K562 (cell line): ENCODE measurements at regions not wholly inside any gene's neighbourhood (a gene's known extent, or its start where the extent isn't known, plus 50 kb on each side); places are given as distances from the start of the nearest gene placed in this dataset.

Experiments used
- ATAC-seq: fragments of 200-7000 bp; cut with Tn5 transposase; 3 replicates; pipeline ENCODE4 v1.9.1; 2020; ENCODE audit warnings: moderate library complexity
- BruUV-seq: library from RNA; stranded (reverse); fragments of 400-500 nt; replicated peaks from 2 replicates; lab custom pipeline; 2021; lab: Mats Ljungman, UMichigan
- CTCF ChIA-PET: fragments of 300-600 bp; formaldehyde crosslinking; extraction: SDS; loops from one replicate; lab custom pipeline; 2021; ENCODE audit warnings: low intra/inter-chr PET ratio; lab: Yijun Ruan, JAX
- POLR2A ChIA-PET: fragments of 300-600, 350-650 bp; sonication (Branson Sonifier 250); formaldehyde crosslinking; extraction: SDS; loops from one replicate; lab custom pipeline; 2021; ENCODE audit warnings: antibody characterized with exemption, inconsistent platforms; lab: Yijun Ruan, JAX
- DNase-seq, 4 experiments: peaks; one replicate each; pipeline versions ENCODE4 v3.0.0 to v3.0.0-alpha.2; 2011 to 2018; ENCODE audit warnings: low spot score in 3 of 4, mixed read lengths in 3 of 4; ENCODE audit errors: extremely low read depth in 1 of 4
- FAIRE-seq: peaks from 2 replicates; lab custom pipeline; 2011; peaks lifted over from hg19 to GRCh38; lab: Jason Lieb, UNC
- H2AFZ ChIP-seq: 2 replicates; pipeline ENCODE4 v1.6.0; 2011; ENCODE audit warnings: low read depth, low read length, control low read depth, inconsistent platforms
- H3K27ac ChIP-seq: fragments of 200-600 bp; 3 replicates; pipeline ENCODE4 v1.8.0; 2011; ENCODE audit warnings: low read depth, mild to moderate bottlenecking, control low read depth, inconsistent platforms, low read length, moderate library complexity, mixed read lengths; ENCODE audit errors: extremely low read depth
- H3K27me3 ChIP-seq, 2 experiments: fragments of 300-600 bp in 1 of 2; 2 replicates in 1 of 2; 3 replicates in 1 of 2; pipeline versions ENCODE4 v1.6.0 to v1.8.0; 2011; ENCODE audit warnings: inconsistent platforms in 2 of 2, low read length in 2 of 2, mild to moderate bottlenecking in 1 of 2, mixed read lengths in 1 of 2, moderate library complexity in 1 of 2; ENCODE audit not compliant: control insufficient read depth in 2 of 2, insufficient read depth in 2 of 2
- H3K36me3 ChIP-seq: fragments of 300-600 bp; 3 replicates; pipeline ENCODE4 v1.8.0; 2011; ENCODE audit warnings: mild to moderate bottlenecking, low read length, inconsistent platforms; ENCODE audit not compliant: control insufficient read depth, insufficient read depth
- H3K4me1 ChIP-seq, 2 experiments: fragments of 200-600 bp in 1 of 2; replicated peaks in 1 of 2; 2 replicates in 1 of 2; 3 replicates in 1 of 2; pipeline versions ENCODE4 v1.5.1 to v1.8.0; 2011; ENCODE audit warnings: inconsistent platforms in 2 of 2, low read length in 2 of 2, mild to moderate bottlenecking in 1 of 2, mixed read lengths in 1 of 2, moderate library complexity in 1 of 2; ENCODE audit not compliant: control insufficient read depth in 2 of 2, insufficient read depth in 2 of 2
- H3K4me2 ChIP-seq: 2 replicates; pipeline ENCODE4 v1.6.1; 2011; ENCODE audit warnings: low read length, control low read depth, inconsistent platforms, mixed read lengths; ENCODE audit not compliant: insufficient read depth
- H3K4me3 ChIP-seq: fragments of 200-600 bp; sonication (generic), shearing (Covaris generic); 2 replicates; pipeline ENCODE4 v1.5.1; 2016; ENCODE audit warnings: control low read depth, inconsistent platforms
- H3K79me2 ChIP-seq: fragments of 200-600 bp; 3 replicates; pipeline ENCODE4 v1.8.0; 2011; ENCODE audit warnings: low read length, inconsistent platforms; ENCODE audit not compliant: control insufficient read depth, insufficient read depth
- H3K9ac ChIP-seq, 2 experiments: 2 replicates each; pipeline versions ENCODE4 v1.6.0 to v1.6.1; 2011; ENCODE audit warnings: low read depth in 2 of 2, low read length in 2 of 2, control low read depth in 1 of 2, inconsistent platforms in 1 of 2, mild to moderate bottlenecking in 1 of 2, mixed read lengths in 1 of 2; ENCODE audit not compliant: insufficient read depth in 1 of 2
- H3K9me1 ChIP-seq: one replicate; pipeline ENCODE4 v1.6.0; 2011; ENCODE audit warnings: inconsistent platforms, mild to moderate bottlenecking, low read length, moderate library complexity; ENCODE audit not compliant: control insufficient read depth, insufficient read depth
- H3K9me3 ChIP-seq: replicated peaks from 2 replicates; pipeline ENCODE4 v1.5.1; 2011; ENCODE audit warnings: low read depth, low read length, inconsistent platforms; ENCODE audit not compliant: control insufficient read depth, insufficient read depth
- H4K20me1 ChIP-seq: replicated peaks from 2 replicates; pipeline ENCODE4 v1.6.1; 2011; ENCODE audit warnings: low read length, inconsistent platforms, mixed read lengths; ENCODE audit not compliant: control insufficient read depth, insufficient read depth
- BCOR ChIP-seq: fragments of 450-650 bp; IDR thresholded peaks from 2 replicates; pipeline ENCODE4 v1.6.1; 2016
- E2F1 ChIP-seq: sonication (generic); formaldehyde crosslinking; IDR thresholded peaks from 2 replicates; pipeline ENCODE4 v1.8.1; 2023; ENCODE audit warnings: mild to moderate bottlenecking, missing genetic modification reagents, moderate library complexity
- EHMT2 ChIP-seq: fragments of 450-650 bp; IDR thresholded peaks from 2 replicates; pipeline ENCODE4 v1.6.1; 2018; ENCODE audit warnings: antibody characterized with exemption
- ELF4 ChIP-seq: fragments of 450-650 bp; formaldehyde crosslinking; IDR thresholded peaks from 2 replicates; pipeline ENCODE4 v1.4.0; 2022; ENCODE audit warnings: missing genetic modification characterization
- EZH2 ChIP-seq: IDR thresholded peaks from 2 replicates; pipeline ENCODE4 v1.6.1; 2012; ENCODE audit warnings: low read depth, mild to moderate bottlenecking, inconsistent platforms, low read length, borderline replicate concordance
- FOXM1 ChIP-seq, 2 experiments: fragments of 450-650 bp in 1 of 2; sonication (generic) in 1 of 2; formaldehyde crosslinking in 1 of 2; IDR thresholded peaks; 2 replicates each; pipeline versions ENCODE4 v1.6.1 to v1.9.0; 2017 to 2022; ENCODE audit warnings: low read depth in 2 of 2, mild to moderate bottlenecking in 2 of 2, missing genetic modification reagents in 1 of 2, moderate library complexity in 1 of 2
- NFIC ChIP-seq: fragments of 450-650 bp; IDR thresholded peaks from 2 replicates; pipeline ENCODE4 v1.6.1; 2017; ENCODE audit warnings: mild to moderate bottlenecking, inconsistent platforms
- NR2F6 ChIP-seq: fragments of 450-650 bp; formaldehyde crosslinking; IDR thresholded peaks from 2 replicates; pipeline ENCODE4 v1.4.0; 2020; ENCODE audit warnings: mild to moderate bottlenecking
- NR4A1 ChIP-seq, 2 experiments: fragments of 250-450 bp in 1 of 2; fragments of 450-650 bp in 1 of 2; sonication (Bioruptor Pico) in 1 of 2; IDR thresholded peaks; 2 replicates each; pipeline versions ENCODE4 v1.4.0 to v1.6.1; 2016 to 2020; ENCODE audit warnings: mild to moderate bottlenecking in 2 of 2, missing compliant biosample characterization in 1 of 2, missing genetic modification characterization in 1 of 2, moderate library complexity in 1 of 2
- SMARCA5 ChIP-seq: fragments of 450-650 bp; IDR thresholded peaks from 2 replicates; pipeline ENCODE4 v1.6.1; 2016
- SRSF1 ChIP-seq: fragments of 200-400 bp; formaldehyde crosslinking; IDR thresholded peaks from 2 replicates; pipeline ENCODE4 v1.6.1; 2017; ENCODE audit warnings: mild to moderate bottlenecking, low read depth, low read length, moderate library complexity
- TAL1 ChIP-seq: fragments of 450-650 bp; IDR thresholded peaks from 2 replicates; pipeline ENCODE4 v1.6.1; 2016; ENCODE audit warnings: mild to moderate bottlenecking
- TCF7L2 ChIP-seq: fragments of 150-350 bp; IDR thresholded peaks from 2 replicates; pipeline ENCODE4 v1.6.1; 2016; ENCODE audit warnings: low read depth, mild to moderate bottlenecking, low read length, moderate library complexity
- ZNF212 ChIP-seq: fragments of 450-650 bp; formaldehyde crosslinking; IDR thresholded peaks from 2 replicates; pipeline ENCODE4 v1.4.0; 2020; ENCODE audit warnings: mild to moderate bottlenecking
- ZNF695 ChIP-seq: fragments of 450-650 bp; formaldehyde crosslinking; IDR thresholded peaks from 2 replicates; pipeline ENCODE4 v1.4.0; 2020; ENCODE audit warnings: mild to moderate bottlenecking, moderate library complexity
- WGBS: fragments of 100-300 bp; shearing (Covaris generic); methylation state at CpG from one replicate; pipeline ENCODE4 v1.1.6; 2016; ENCODE audit warnings: low coverage, mixed read lengths; ENCODE audit not compliant: insufficient coverage; ENCODE audit errors: missing lambda C conversion rate; 5-methylcytosine and 5-hydroxymethylcytosine counted together
- in situ Hi-C: fragments of 300-500 bp; cut with MboI; formaldehyde crosslinking; loops from 4 replicates; pipeline ENCODE4 v1.15.0; 2018; ENCODE audit warnings: inconsistent platforms, mixed read lengths
- intact Hi-C: fragments of 100-400 bp; cut with micrococcal nuclease; formaldehyde crosslinking; loops from 2 replicates; pipeline ENCODE4 v1.14.2; 2022
- TF ChIP-seq, protein P1 (sequence below): fragments of 200-400 bp; formaldehyde crosslinking; IDR thresholded peaks from 2 replicates; pipeline ENCODE4 v1.6.1; 2017; ENCODE audit warnings: mild to moderate bottlenecking, low read depth, low read length, moderate library complexity

DNA sequence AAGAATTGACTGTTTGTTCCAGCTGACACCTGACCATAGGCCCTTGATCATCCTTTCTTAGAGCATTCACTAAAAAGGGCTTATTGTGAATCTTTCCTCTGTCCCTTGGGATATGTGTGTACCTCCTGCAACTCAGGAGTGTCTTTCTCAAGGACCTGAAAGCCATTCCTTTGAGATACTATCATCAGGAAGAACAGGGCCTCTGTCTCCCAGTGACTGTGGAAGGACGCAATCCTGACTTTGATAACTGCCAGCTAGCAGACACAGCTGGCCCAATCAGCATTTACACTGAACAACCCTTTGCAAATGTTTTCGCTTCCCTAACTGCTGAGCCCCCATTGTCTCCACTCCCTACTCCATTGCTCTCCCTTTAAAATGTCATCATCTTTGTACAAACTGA is 144.4 kb downstream of the RMI1 start:
- no peaks in the 10 kb centered on the region; a peak in 1 of 5 replicates for H3K27me3 ChIP-seq
- H3K9ac ChIP-seq, result no peak overlapping the region
- BruUV-seq, result no TSS peak
- FAIRE-seq, result no peak
- CTCF ChIA-PET, result no interaction called here
- H3K4me1 ChIP-seq, result peaks cover 0 to 14% of the 10 kb centered on the region in 2 experiments; a peak in 3 of 5 replicates
- no peaks in the 10 kb centered on the region for H3K36me3 ChIP-seq
- peak overlapping the region; percentile 58 for H2AFZ ChIP-seq
- TF ChIP-seq E2F1 (CRISPR knock-in tag) (no peak), NR2F6 (CRISPR knock-in tag) (no peak), TCF7L2 (no peak), NR4A1 (CRISPR knock-in tag; IDR thresholded peaks at IDR 0.05) (no peak), NR4A1 (tag; IDR thresholded peaks at IDR 0.05) (no peak), TAL1 (no peak), NFIC (no peak), SRSF1 (no peak), FOXM1 (IDR thresholded peaks at IDR 0.05; ENCODE audit: low read depth) (no peak), FOXM1 (CRISPR knock-in tag; IDR thresholded peaks at IDR 0.05; ENCODE audit: low read depth) (no peak), BCOR (no peak), SMARCA5 (no peak), ELF4 (CRISPR knock-in tag) (no peak), EZH2 (no peak), ZNF212 (CRISPR knock-in tag) (no peak), EHMT2 (no peak), ZNF695 (CRISPR knock-in tag) (no peak)
- TF ChIP-seq, protein P1, sequence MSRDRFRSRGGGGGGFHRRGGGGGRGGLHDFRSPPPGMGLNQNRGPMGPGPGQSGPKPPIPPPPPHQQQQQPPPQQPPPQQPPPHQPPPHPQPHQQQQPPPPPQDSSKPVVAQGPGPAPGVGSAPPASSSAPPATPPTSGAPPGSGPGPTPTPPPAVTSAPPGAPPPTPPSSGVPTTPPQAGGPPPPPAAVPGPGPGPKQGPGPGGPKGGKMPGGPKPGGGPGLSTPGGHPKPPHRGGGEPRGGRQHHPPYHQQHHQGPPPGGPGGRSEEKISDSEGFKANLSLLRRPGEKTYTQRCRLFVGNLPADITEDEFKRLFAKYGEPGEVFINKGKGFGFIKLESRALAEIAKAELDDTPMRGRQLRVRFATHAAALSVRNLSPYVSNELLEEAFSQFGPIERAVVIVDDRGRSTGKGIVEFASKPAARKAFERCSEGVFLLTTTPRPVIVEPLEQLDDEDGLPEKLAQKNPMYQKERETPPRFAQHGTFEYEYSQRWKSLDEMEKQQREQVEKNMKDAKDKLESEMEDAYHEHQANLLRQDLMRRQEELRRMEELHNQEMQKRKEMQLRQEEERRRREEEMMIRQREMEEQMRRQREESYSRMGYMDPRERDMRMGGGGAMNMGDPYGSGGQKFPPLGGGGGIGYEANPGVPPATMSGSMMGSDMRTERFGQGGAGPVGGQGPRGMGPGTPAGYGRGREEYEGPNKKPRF, result no peak
- TF ChIP-seq, all 486 proteins: peak for 0
- H3K4me2 ChIP-seq, result no peak overlapping the region
- H3K9me1 ChIP-seq, result no peaks in the 10 kb centered on the region
- 29% methylated on average over 2 of the region's 2 CpGs for WGBS
- intact Hi-C loops, result no loop called here
- in situ Hi-C loops, result no loop called here
- H3K4me3 ChIP-seq, result no peak overlapping the region
- H3K79me2 ChIP-seq, result no peaks in the 10 kb centered on the region
- DNase-seq (no peak), ATAC-seq (no peak)
- no peaks in the 10 kb centered on the region for H3K9me3 ChIP-seq
- H4K20me1 ChIP-seq, result no peaks in the 10 kb centered on the region
- no peak overlapping the region for H3K27ac ChIP-seq
- POLR2A ChIA-PET, result no interaction called here
